ENCODE measurements at regions not wholly inside any gene's neighbourhood (a gene's known extent, or its start where the extent isn't known, plus 50 kb on each side); places are given as distances from the start of the nearest gene placed in this dataset.

GRCh38 chr6:154569156-154569862 lies 58.8 kb upstream of the CNKSR3 start:
- DNase-seq (ENCODE audit: low read depth in 1 of 2, low spot score in 1 of 2) (no peak), ATAC-seq (no peak), FAIRE-seq (no peak)
- ChIA-PET CTCF (no interaction called here), POLR2A (no interaction called here)
- H3K4me3 ChIP-seq: no peak overlapping the region
- no peaks in the 10 kb centered on the region for H3K4me1 ChIP-seq
- no peak overlapping the region for H3K4me2 ChIP-seq
- WGBS (ENCODE audit: missing lambda C conversion rate): 39% methylated on average over 3 of the region's 3 CpGs
- no peaks in the 10 kb centered on the region for H3K9me3 ChIP-seq
- H3K27ac ChIP-seq: no peak overlapping the region
- TF ChIP-seq RCOR1 (IDR thresholded peaks at IDR 0.05; ENCODE audit: low read depth, low read length) (no peak), FOSL2 (IDR thresholded peaks at IDR 0.05) (no peak), FOSL2 (CRISPR knock-in tag; IDR thresholded peaks at IDR 0.05) (no peak), BHLHE40 (IDR thresholded peaks at IDR 0.05; ENCODE audit: low read depth, low read length) (no peak), ZNF302 (CRISPR knock-in tag; IDR thresholded peaks at IDR 0.05) (no peak), SREBF2 (IDR thresholded peaks at IDR 0.05) (no peak)
- TF ChIP-seq, protein P1, sequence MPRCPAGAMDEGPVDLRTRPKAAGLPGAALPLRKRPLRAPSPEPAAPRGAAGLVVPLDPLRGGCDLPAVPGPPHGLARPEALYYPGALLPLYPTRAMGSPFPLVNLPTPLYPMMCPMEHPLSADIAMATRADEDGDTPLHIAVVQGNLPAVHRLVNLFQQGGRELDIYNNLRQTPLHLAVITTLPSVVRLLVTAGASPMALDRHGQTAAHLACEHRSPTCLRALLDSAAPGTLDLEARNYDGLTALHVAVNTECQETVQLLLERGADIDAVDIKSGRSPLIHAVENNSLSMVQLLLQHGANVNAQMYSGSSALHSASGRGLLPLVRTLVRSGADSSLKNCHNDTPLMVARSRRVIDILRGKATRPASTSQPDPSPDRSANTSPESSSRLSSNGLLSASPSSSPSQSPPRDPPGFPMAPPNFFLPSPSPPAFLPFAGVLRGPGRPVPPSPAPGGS (IDR thresholded peaks at IDR 0.05): no peak

GRCh38 chr6:154570505-154570904 lies 60.0 kb upstream of the CNKSR3 start:
- TF ChIP-seq MAFK (IDR thresholded peaks at IDR 0.05; ENCODE audit: partially characterized antibody): no peak
- TF ChIP-seq HOXA7 (CRISPR knock-in tag; IDR thresholded peaks at IDR 0.05): no peak
- no peak for TF ChIP-seq ESRRA (IDR thresholded peaks at IDR 0.05; ENCODE audit: borderline replicate concordance, low read length)
- TF ChIP-seq RFX5 (IDR thresholded peaks at IDR 0.05): no peak
- no peak for TF ChIP-seq CHD4 (IDR thresholded peaks at IDR 0.05; ENCODE audit: borderline replicate concordance)
- no peak for TF ChIP-seq FOSL2 (IDR thresholded peaks at IDR 0.05)
- TF ChIP-seq FOSL2 (CRISPR knock-in tag; IDR thresholded peaks at IDR 0.05): no peak
- no peak for TF ChIP-seq RAD21 (conservative IDR thresholded peaks at IDR 0.05 in 1 of 2, IDR thresholded peaks at IDR 0.05 in 1 of 2)
- no peak for TF ChIP-seq KDM1A (IDR thresholded peaks at IDR 0.05; ENCODE audit: low read depth)
- TF ChIP-seq MYC (IDR thresholded peaks at IDR 0.05; ENCODE audit: borderline replicate concordance, low read length): no peak
- TF ChIP-seq NPAS2 (CRISPR knock-in tag; IDR thresholded peaks at IDR 0.05; ENCODE audit: borderline replicate concordance): no peak
- TF ChIP-seq, protein P2, sequence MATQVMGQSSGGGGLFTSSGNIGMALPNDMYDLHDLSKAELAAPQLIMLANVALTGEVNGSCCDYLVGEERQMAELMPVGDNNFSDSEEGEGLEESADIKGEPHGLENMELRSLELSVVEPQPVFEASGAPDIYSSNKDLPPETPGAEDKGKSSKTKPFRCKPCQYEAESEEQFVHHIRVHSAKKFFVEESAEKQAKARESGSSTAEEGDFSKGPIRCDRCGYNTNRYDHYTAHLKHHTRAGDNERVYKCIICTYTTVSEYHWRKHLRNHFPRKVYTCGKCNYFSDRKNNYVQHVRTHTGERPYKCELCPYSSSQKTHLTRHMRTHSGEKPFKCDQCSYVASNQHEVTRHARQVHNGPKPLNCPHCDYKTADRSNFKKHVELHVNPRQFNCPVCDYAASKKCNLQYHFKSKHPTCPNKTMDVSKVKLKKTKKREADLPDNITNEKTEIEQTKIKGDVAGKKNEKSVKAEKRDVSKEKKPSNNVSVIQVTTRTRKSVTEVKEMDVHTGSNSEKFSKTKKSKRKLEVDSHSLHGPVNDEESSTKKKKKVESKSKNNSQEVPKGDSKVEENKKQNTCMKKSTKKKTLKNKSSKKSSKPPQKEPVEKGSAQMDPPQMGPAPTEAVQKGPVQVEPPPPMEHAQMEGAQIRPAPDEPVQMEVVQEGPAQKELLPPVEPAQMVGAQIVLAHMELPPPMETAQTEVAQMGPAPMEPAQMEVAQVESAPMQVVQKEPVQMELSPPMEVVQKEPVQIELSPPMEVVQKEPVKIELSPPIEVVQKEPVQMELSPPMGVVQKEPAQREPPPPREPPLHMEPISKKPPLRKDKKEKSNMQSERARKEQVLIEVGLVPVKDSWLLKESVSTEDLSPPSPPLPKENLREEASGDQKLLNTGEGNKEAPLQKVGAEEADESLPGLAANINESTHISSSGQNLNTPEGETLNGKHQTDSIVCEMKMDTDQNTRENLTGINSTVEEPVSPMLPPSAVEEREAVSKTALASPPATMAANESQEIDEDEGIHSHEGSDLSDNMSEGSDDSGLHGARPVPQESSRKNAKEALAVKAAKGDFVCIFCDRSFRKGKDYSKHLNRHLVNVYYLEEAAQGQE (IDR thresholded peaks at IDR 0.05): no peak
- TF ChIP-seq GATA3 (IDR thresholded peaks at IDR 0.05; ENCODE audit: borderline replicate concordance): no peak
- TF ChIP-seq, protein P3, sequence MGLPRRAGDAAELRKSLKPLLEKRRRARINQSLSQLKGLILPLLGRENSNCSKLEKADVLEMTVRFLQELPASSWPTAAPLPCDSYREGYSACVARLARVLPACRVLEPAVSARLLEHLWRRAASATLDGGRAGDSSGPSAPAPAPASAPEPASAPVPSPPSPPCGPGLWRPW (IDR thresholded peaks at IDR 0.05): no peak
- ChIA-PET CTCF (interaction anchor here (0.9 kb wide), 1 partner anchor 16 kb away, joined by 4 read pairs; no protein-coding TSS in a partner anchor), POLR2A (no interaction called here)
- no peak overlapping the region for H3K4me3 ChIP-seq
- no peak for DNase-seq (ENCODE audit: low read depth in 1 of 2, low spot score in 1 of 2)
- H3K27ac ChIP-seq: no peak overlapping the region
- ATAC-seq: no peak
- H3K4me1 ChIP-seq: no peaks in the 10 kb centered on the region
- no peaks in the 10 kb centered on the region for H3K9me3 ChIP-seq
- no peak overlapping the region for H3K4me2 ChIP-seq
- WGBS (ENCODE audit: missing lambda C conversion rate): 92% methylated on average over 2 of the region's 2 CpGs
- FAIRE-seq: no peak

DNA sequence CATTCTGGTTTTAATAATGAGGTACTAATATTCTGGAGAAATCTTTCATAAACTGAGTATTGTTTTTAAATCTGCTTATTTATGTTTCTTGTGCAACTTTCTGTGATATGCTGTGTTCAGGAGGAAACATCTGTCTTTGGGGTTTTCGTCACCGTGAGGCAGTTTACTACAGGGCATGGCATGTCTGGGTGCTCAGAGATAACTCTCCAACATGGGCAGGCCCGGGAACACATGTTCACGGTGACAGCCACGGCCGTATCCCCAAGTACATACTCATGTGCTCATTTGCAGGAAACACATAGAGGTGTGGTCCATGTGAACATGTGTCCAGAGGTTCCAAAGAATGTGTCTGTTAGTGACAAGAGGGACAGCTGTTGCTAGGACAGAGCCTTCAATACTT lies 62.1 kb upstream of the CNKSR3 start:
- Histone ChIP-seq H3K27ac (no peak overlapping the region), H3K4me1 (no peaks in the 10 kb centered on the region), H3K4me3 (no peak overlapping the region), H3K4me2 (no peak overlapping the region), H3K9me3 (no peaks in the 10 kb centered on the region)
- TF ChIP-seq ZSCAN20 (CRISPR knock-in tag; IDR thresholded peaks at IDR 0.05): no peak
- TF ChIP-seq KDM5A (IDR thresholded peaks at IDR 0.05): no peak
- TF ChIP-seq JUNB (IDR thresholded peaks at IDR 0.05): no peak
- no peak for TF ChIP-seq SREBF2 (IDR thresholded peaks at IDR 0.05)
- no peak for TF ChIP-seq ESRRA (IDR thresholded peaks at IDR 0.05; ENCODE audit: borderline replicate concordance, low read length)
- TF ChIP-seq ZFP36 (IDR thresholded peaks at IDR 0.05; ENCODE audit: borderline replicate concordance, partially characterized antibody): no peak
- TF ChIP-seq, protein P4, sequence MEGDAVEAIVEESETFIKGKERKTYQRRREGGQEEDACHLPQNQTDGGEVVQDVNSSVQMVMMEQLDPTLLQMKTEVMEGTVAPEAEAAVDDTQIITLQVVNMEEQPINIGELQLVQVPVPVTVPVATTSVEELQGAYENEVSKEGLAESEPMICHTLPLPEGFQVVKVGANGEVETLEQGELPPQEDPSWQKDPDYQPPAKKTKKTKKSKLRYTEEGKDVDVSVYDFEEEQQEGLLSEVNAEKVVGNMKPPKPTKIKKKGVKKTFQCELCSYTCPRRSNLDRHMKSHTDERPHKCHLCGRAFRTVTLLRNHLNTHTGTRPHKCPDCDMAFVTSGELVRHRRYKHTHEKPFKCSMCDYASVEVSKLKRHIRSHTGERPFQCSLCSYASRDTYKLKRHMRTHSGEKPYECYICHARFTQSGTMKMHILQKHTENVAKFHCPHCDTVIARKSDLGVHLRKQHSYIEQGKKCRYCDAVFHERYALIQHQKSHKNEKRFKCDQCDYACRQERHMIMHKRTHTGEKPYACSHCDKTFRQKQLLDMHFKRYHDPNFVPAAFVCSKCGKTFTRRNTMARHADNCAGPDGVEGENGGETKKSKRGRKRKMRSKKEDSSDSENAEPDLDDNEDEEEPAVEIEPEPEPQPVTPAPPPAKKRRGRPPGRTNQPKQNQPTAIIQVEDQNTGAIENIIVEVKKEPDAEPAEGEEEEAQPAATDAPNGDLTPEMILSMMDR (IDR thresholded peaks at IDR 0.05): no peak
- TF ChIP-seq MYC (IDR thresholded peaks at IDR 0.05; ENCODE audit: borderline replicate concordance, low read length): no peak
- TF ChIP-seq TP53 (CRISPR knock-in tag; IDR thresholded peaks at IDR 0.05): no peak
- TF ChIP-seq KDM1A (IDR thresholded peaks at IDR 0.05; ENCODE audit: low read depth): no peak
- ChIA-PET POLR2A (no interaction called here), CTCF (no interaction called here)
- FAIRE-seq (no peak), ATAC-seq (no peak), DNase-seq (ENCODE audit: low read depth in 1 of 2, low spot score in 1 of 2) (no peak)
- 83% methylated on average over 2 of the region's 6 CpGs for WGBS (ENCODE audit: missing lambda C conversion rate)

Data from A549 (cell line).